ENCODE measurements at regions not wholly inside any gene's neighbourhood (a gene's known extent, or its start where the extent isn't known, plus 50 kb on each side); places are given as distances from the start of the nearest gene placed in this dataset.

- no peak for TF ChIP-seq CUX1 (IDR thresholded peaks at IDR 0.05; ENCODE audit: insufficient replicate concordance, low read depth, low read length)
- no peak for TF ChIP-seq ZNF622 (IDR thresholded peaks at IDR 0.05)
- no peak for TF ChIP-seq ZBED1 (IDR thresholded peaks at IDR 0.05; ENCODE audit: borderline replicate concordance)
- no peak for TF ChIP-seq ELK1 (IDR thresholded peaks at IDR 0.05; ENCODE audit: low read depth, low read length)
These were observed 75.8 kb upstream of the NHS start (continued) for GRCh38 chrX:17299206-17299605.

GRCh38 chrX:17323397-17323796, 51.6 kb upstream of the NHS start:
- POLR2A ChIA-PET = no interaction called here
- no peaks in the 10 kb centered on the region for H3K4me1 ChIP-seq (ENCODE audit: control insufficient read depth, insufficient read depth, low read length)
- H3K9ac ChIP-seq (ENCODE audit: control insufficient read depth, insufficient read depth, low read length) = no peak overlapping the region
- H3K36me3 ChIP-seq (ENCODE audit: control insufficient read depth in 2 of 2, insufficient read depth in 2 of 2, low read length in 1 of 2) = no peaks in the 10 kb centered on the region
- RAD21 ChIA-PET (ENCODE audit: unreplicated experiment) = no interaction called here
- TF ChIP-seq NFXL1 (IDR thresholded peaks at IDR 0.05; ENCODE audit: borderline replicate concordance) (no peak), SMAD5 (IDR thresholded peaks at IDR 0.05; ENCODE audit: low read depth) (no peak), MLLT1 (IDR thresholded peaks at IDR 0.05) (no peak), TBL1XR1 (IDR thresholded peaks at IDR 0.05; ENCODE audit: low read depth, low read length) (no peak), ZNF687 (IDR thresholded peaks at IDR 0.05) (no peak), CREB1 (IDR thresholded peaks at IDR 0.05; ENCODE audit: low read depth) (no peak), NRF1 (conservative IDR thresholded peaks at IDR 0.05; ENCODE audit: low read depth, low read length) (no peak), ZBED1 (IDR thresholded peaks at IDR 0.05; ENCODE audit: borderline replicate concordance) (no peak), WRNIP1 (IDR thresholded peaks at IDR 0.05; ENCODE audit: borderline replicate concordance, low read depth, low read length) (no peak)
- no peaks in the 10 kb centered on the region for H4K20me1 ChIP-seq (ENCODE audit: control insufficient read depth, insufficient read depth)
- 11% methylated on average over 4 of the region's 4 CpGs for WGBS (ENCODE audit: insufficient coverage, insufficient replicate concordance, low lambda C conversion rate, missing lambda C conversion rate)
- intact Hi-C loops (cut with micrococcal nuclease; ENCODE audit: unreplicated experiment) = no loop called here
- DNase-seq (ENCODE audit: low read depth, low spot score) (no peak), FAIRE-seq (no peak), ATAC-seq (no peak)
- SMC1A ChIA-PET (ENCODE audit: uncharacterized antibody, unreplicated experiment) = no interaction called here
- CTCF ChIA-PET = no interaction called here
- no peak overlapping the region for H3K27ac ChIP-seq (ENCODE audit: control insufficient read depth, insufficient read depth)
- no peak overlapping the region for H3K4me2 ChIP-seq (ENCODE audit: control insufficient read depth, insufficient read depth)
- BruUV-seq (replicated peaks) = no TSS peak
- no peak overlapping the region for H2AFZ ChIP-seq (ENCODE audit: control insufficient read depth, low read depth, low read length)
- H3K79me2 ChIP-seq (ENCODE audit: control insufficient read depth, insufficient read depth, low read length) = no peaks in the 10 kb centered on the region
- H3K4me3 ChIP-seq = no peak overlapping the region
- in situ Hi-C loops (cut with MboI) = no loop called here
- no peaks in the 10 kb centered on the region for H3K27me3 ChIP-seq (replicated peaks in 1 of 2; ENCODE audit: control insufficient read depth in 2 of 2, insufficient read depth in 2 of 2, low read length in 1 of 2)
- H3K9me3 ChIP-seq (replicated peaks; ENCODE audit: control insufficient read depth, insufficient read depth, low read length) = no peaks in the 10 kb centered on the region

All from GM12878 (cell line).